SK-N-SH (cell line): ENCODE measurements at regions not wholly inside any gene's neighbourhood (a gene's known extent, or its start where the extent isn't known, plus 50 kb on each side); places are given as distances from the start of the nearest gene placed in this dataset.

Experiments used
- CTCF ChIA-PET: fragments of 300-600, 350-600 bp; formaldehyde crosslinking; extraction: SDS; loops from one replicate; lab custom pipeline; 2021; lab: Yijun Ruan, JAX
- POLR2A ChIA-PET: fragments of 350-600 bp; sonication (Branson Sonifier 250); formaldehyde crosslinking; extraction: SDS; loops from one replicate; lab custom pipeline; 2020; ENCODE audit warnings: antibody characterized with exemption, inconsistent platforms; lab: Yijun Ruan, JAX
- DNase-seq: peaks from one replicate; pipeline ENCODE4 v3.0.0; 2012
- H2AFZ ChIP-seq: fragments of 200-600 bp; sonication (generic); 2 replicates; pipeline ENCODE4 v1.8.1; 2016; ENCODE audit warnings: antibody characterized with exemption, mild to moderate bottlenecking, low read depth
- H3F3A ChIP-seq: fragments of 200-600 bp; sonication (generic); replicated peaks from 2 replicates; pipeline ENCODE3; 2016; ENCODE audit warnings: antibody characterized with exemption, mild to moderate bottlenecking; ENCODE audit not compliant: insufficient read depth
- H3K27ac ChIP-seq, 2 experiments: fragments of 200-500 bp in 1 of 2; fragments of 200-600 bp in 1 of 2; sonication (Bioruptor generic) in 1 of 2; sonication (generic), shearing (Covaris generic) in 1 of 2; 2 replicates each; pipeline versions ENCODE4 v1.5.1 to v1.6.1; 2014 to 2016; ENCODE audit warnings: low read depth in 2 of 2, inconsistent platforms in 1 of 2, low read length in 1 of 2, mild to moderate bottlenecking in 1 of 2, mixed read lengths in 1 of 2
- H3K27me3 ChIP-seq: fragments of 200-600 bp; sonication (generic), shearing (Covaris generic); 2 replicates; pipeline ENCODE4 v1.6.1; 2016; ENCODE audit warnings: mixed run types; ENCODE audit not compliant: insufficient read depth
- H3K36me3 ChIP-seq, 2 experiments: fragments of 200-500 bp in 1 of 2; fragments of 200-600 bp in 1 of 2; sonication (Bioruptor generic) in 1 of 2; sonication (generic) in 1 of 2; replicated peaks in 1 of 2; 2 replicates each; pipeline versions ENCODE3 to v1.5.1; 2014 to 2016; ENCODE audit warnings: low read length in 1 of 2, mild to moderate bottlenecking in 1 of 2; ENCODE audit not compliant: insufficient read depth in 2 of 2, control insufficient read depth in 1 of 2
- H3K4me1 ChIP-seq, 2 experiments: fragments of 200-500 bp in 1 of 2; fragments of 200-600 bp in 1 of 2; sonication (Bioruptor generic) in 1 of 2; sonication (generic), shearing (Covaris generic) in 1 of 2; 2 replicates each; pipeline versions ENCODE4 v1.5.1 to v1.6.1; 2014 to 2016; ENCODE audit warnings: low read depth in 1 of 2, low read length in 1 of 2, mixed run types in 1 of 2; ENCODE audit not compliant: insufficient read depth in 2 of 2, control insufficient read depth in 1 of 2
- H3K4me2 ChIP-seq: fragments of 200-600 bp; sonication (generic), shearing (Covaris generic); 2 replicates; pipeline ENCODE4 v1.6.1; 2017; ENCODE audit warnings: mixed run types
- H3K4me3 ChIP-seq, 2 experiments: fragments of 200-500 bp in 1 of 2; fragments of 200-600 bp in 1 of 2; sonication (Bioruptor generic) in 1 of 2; sonication (generic), shearing (Covaris generic) in 1 of 2; 2 replicates each; pipeline versions ENCODE4 v1.5.1 to v1.8.1; 2014 to 2016; ENCODE audit warnings: low read depth in 2 of 2, inconsistent platforms in 1 of 2, low read length in 1 of 2, mild to moderate bottlenecking in 1 of 2, mixed read lengths in 1 of 2, moderate library complexity in 1 of 2
- H3K79me2 ChIP-seq: fragments of 200-600 bp; sonication (generic); 2 replicates; pipeline ENCODE4 v1.8.1; 2017; ENCODE audit warnings: mild to moderate bottlenecking; ENCODE audit not compliant: insufficient read depth
- H3K9ac ChIP-seq: fragments of 200-600 bp; sonication (generic); 2 replicates; pipeline ENCODE4 v1.6.1; 2017; ENCODE audit warnings: mixed run types
- H3K9me2 ChIP-seq: fragments of 200-600 bp; sonication (generic); 2 replicates; pipeline ENCODE4 v1.6.1; 2017; ENCODE audit warnings: mixed run types
- H3K9me3 ChIP-seq: fragments of 200-600 bp; sonication (generic); 2 replicates; pipeline ENCODE4 v1.6.1; 2017; ENCODE audit warnings: mixed run types, mild to moderate bottlenecking, moderate library complexity
- H4K20me1 ChIP-seq: fragments of 200-600 bp; sonication (generic); 2 replicates; pipeline ENCODE4 v1.6.1; 2017; ENCODE audit warnings: mild to moderate bottlenecking, mixed run types; ENCODE audit not compliant: insufficient read depth
- ELF1 ChIP-seq: IDR thresholded peaks from 2 replicates; pipeline ENCODE4 v1.4.0; 2012
- FOXJ3 ChIP-seq: sonication (generic); formaldehyde crosslinking; IDR thresholded peaks from 2 replicates; pipeline ENCODE4 v1.5.1; 2020; ENCODE audit warnings: mild to moderate bottlenecking, missing genetic modification reagents
- GATA2 ChIP-seq: sonication (generic); formaldehyde crosslinking; IDR thresholded peaks from 2 replicates; pipeline ENCODE4 v1.5.0; 2020; ENCODE audit warnings: mild to moderate bottlenecking, missing genetic modification reagents
- JUND ChIP-seq: IDR thresholded peaks from 2 replicates; pipeline ENCODE4 v1.4.0; 2012
- MEF2A ChIP-seq: IDR thresholded peaks from 2 replicates; pipeline ENCODE4 v1.4.0; 2012; ENCODE audit warnings: low read depth, borderline replicate concordance
- MXI1 ChIP-seq: IDR thresholded peaks from 2 replicates; pipeline ENCODE4 v1.6.1; 2012; ENCODE audit warnings: mild to moderate bottlenecking, low read depth, low read length, improper control_type of control experiment
- POLR2AphosphoS5 ChIP-seq: IDR thresholded peaks from 2 replicates; pipeline ENCODE4 v1.6.1; 2012; ENCODE audit warnings: low read depth, low read length
- RCOR1 ChIP-seq: fragments of 150-350 bp; IDR thresholded peaks from 2 replicates; pipeline ENCODE4 v1.6.1; 2017; ENCODE audit warnings: antibody characterized with exemption, low read length
- RXRA ChIP-seq: IDR thresholded peaks from 2 replicates; pipeline ENCODE4 v1.4.0; 2012; ENCODE audit warnings: low read depth, mild to moderate bottlenecking, borderline replicate concordance
- SMC3 ChIP-seq: IDR thresholded peaks from 2 replicates; pipeline ENCODE4 v1.6.1; 2012; ENCODE audit warnings: low read depth, low read length, improper control_type of control experiment
- USF1 ChIP-seq: IDR thresholded peaks from 2 replicates; pipeline ENCODE4 v1.4.0; 2012; ENCODE audit warnings: low read depth, borderline replicate concordance
- WGBS: methylation state at CpG from one replicate; pipeline ENCODE4 v1.1.6; 2017; ENCODE audit warnings: low lambda C conversion rate; 5-methylcytosine and 5-hydroxymethylcytosine counted together
- TF ChIP-seq, protein P1 (sequence below): fragments of 150-350 bp; IDR thresholded peaks from 2 replicates; pipeline ENCODE4 v1.6.1; 2017; ENCODE audit warnings: antibody characterized with exemption, low read length, low read depth, borderline replicate concordance
- TF ChIP-seq, protein P2 (sequence below): IDR thresholded peaks from 2 replicates; pipeline ENCODE4 v1.4.0; 2012; ENCODE audit warnings: low read depth
- TF ChIP-seq, protein P3 (sequence below): IDR thresholded peaks from 2 replicates; pipeline ENCODE4; 2012
- TF ChIP-seq, protein P4 (sequence below): IDR thresholded peaks from 2 replicates; pipeline ENCODE4 v1.6.1; 2012; ENCODE audit warnings: mild to moderate bottlenecking, low read depth, low read length, moderate library complexity

GRCh38 chr11:23948851-23949250 lies 548.0 kb upstream of the LUZP2 start (continued):
- no peak for TF ChIP-seq RXRA
- TF ChIP-seq POLR2AphosphoS5, result no peak

GRCh38 chr11:23953951-23954710 lies 542.7 kb upstream of the LUZP2 start:
- Histone ChIP-seq H3K4me3 (no peak overlapping the region), H3K27ac (no peak overlapping the region), H3K9me3 (no peaks in the 10 kb centered on the region), H3K27me3 (no peaks in the 10 kb centered on the region), H4K20me1 (no peaks in the 10 kb centered on the region), H3K36me3 (no peaks in the 10 kb centered on the region), H3F3A (no peaks in the 10 kb centered on the region), H3K79me2 (no peaks in the 10 kb centered on the region), H3K4me2 (no peak overlapping the region), H3K9ac (no peak overlapping the region), H3K9me2 (no peaks in the 10 kb centered on the region), H3K4me1 (no peaks in the 10 kb centered on the region; a peak in 1 of 4 replicates), H2AFZ (no peak overlapping the region)
- 71% methylated on average over 2 of the region's 2 CpGs for WGBS
- CTCF ChIA-PET, result interaction anchor here (0.5 to 0.8 kb wide), 2 partner anchors 361 to 1089 kb away, joined by 3 read pairs; no protein-coding TSS in a partner anchor
- TF ChIP-seq MEF2A (no peak), GATA2 (no peak), USF1 (no peak)
- TF ChIP-seq, protein P1, sequence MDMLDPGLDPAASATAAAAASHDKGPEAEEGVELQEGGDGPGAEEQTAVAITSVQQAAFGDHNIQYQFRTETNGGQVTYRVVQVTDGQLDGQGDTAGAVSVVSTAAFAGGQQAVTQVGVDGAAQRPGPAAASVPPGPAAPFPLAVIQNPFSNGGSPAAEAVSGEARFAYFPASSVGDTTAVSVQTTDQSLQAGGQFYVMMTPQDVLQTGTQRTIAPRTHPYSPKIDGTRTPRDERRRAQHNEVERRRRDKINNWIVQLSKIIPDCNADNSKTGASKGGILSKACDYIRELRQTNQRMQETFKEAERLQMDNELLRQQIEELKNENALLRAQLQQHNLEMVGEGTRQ, result no peak
- no peak for DNase-seq
- POLR2A ChIA-PET, result no interaction called here

DNA sequence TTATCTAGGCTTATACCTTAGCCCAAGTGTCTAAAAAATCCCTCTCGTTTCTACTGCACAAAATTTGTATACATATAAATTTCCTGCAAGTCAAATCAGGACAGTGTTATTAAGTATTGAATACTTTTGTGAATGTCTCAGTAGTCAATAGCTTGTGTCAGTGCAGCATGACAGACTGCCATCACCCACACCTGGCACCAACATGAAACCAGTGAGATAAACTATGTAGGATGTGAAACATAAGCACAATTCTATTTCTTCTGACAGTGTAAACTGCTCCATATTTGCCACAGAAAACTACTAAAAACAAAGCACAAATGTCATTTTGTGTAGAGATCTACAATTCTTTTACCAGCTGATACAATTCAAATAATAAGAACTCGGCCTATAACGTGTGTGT lies 542.1 kb upstream of the LUZP2 start:
- Histone ChIP-seq H3K9ac (no peak overlapping the region), H3K4me2 (no peak overlapping the region), H3K4me3 (no peak overlapping the region), H2AFZ (no peak overlapping the region), H3K36me3 (no peaks in the 10 kb centered on the region), H3K9me2 (no peaks in the 10 kb centered on the region), H3F3A (no peaks in the 10 kb centered on the region), H3K4me1 (no peaks in the 10 kb centered on the region; a peak in 1 of 4 replicates), H3K27ac (no peak overlapping the region), H4K20me1 (no peaks in the 10 kb centered on the region), H3K27me3 (no peaks in the 10 kb centered on the region), H3K9me3 (no peaks in the 10 kb centered on the region), H3K79me2 (no peaks in the 10 kb centered on the region)
- DNase-seq, result no peak
- TF ChIP-seq, protein P2, sequence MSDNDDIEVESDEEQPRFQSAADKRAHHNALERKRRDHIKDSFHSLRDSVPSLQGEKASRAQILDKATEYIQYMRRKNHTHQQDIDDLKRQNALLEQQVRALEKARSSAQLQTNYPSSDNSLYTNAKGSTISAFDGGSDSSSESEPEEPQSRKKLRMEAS, result no peak
- TF ChIP-seq MXI1, result no peak
- TF ChIP-seq USF1, result no peak
- no peak for TF ChIP-seq RCOR1
- TF ChIP-seq, protein P3, sequence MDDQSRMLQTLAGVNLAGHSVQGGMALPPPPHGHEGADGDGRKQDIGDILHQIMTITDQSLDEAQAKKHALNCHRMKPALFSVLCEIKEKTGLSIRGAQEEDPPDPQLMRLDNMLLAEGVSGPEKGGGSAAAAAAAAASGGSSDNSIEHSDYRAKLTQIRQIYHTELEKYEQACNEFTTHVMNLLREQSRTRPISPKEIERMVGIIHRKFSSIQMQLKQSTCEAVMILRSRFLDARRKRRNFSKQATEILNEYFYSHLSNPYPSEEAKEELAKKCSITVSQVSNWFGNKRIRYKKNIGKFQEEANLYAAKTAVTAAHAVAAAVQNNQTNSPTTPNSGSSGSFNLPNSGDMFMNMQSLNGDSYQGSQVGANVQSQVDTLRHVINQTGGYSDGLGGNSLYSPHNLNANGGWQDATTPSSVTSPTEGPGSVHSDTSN, result no peak
- no peak for TF ChIP-seq FOXJ3
- no peak for TF ChIP-seq ELF1
- no peak for TF ChIP-seq POLR2AphosphoS5
- TF ChIP-seq, protein P1, result no peak
- TF ChIP-seq JUND, result no peak
- TF ChIP-seq, protein P4, sequence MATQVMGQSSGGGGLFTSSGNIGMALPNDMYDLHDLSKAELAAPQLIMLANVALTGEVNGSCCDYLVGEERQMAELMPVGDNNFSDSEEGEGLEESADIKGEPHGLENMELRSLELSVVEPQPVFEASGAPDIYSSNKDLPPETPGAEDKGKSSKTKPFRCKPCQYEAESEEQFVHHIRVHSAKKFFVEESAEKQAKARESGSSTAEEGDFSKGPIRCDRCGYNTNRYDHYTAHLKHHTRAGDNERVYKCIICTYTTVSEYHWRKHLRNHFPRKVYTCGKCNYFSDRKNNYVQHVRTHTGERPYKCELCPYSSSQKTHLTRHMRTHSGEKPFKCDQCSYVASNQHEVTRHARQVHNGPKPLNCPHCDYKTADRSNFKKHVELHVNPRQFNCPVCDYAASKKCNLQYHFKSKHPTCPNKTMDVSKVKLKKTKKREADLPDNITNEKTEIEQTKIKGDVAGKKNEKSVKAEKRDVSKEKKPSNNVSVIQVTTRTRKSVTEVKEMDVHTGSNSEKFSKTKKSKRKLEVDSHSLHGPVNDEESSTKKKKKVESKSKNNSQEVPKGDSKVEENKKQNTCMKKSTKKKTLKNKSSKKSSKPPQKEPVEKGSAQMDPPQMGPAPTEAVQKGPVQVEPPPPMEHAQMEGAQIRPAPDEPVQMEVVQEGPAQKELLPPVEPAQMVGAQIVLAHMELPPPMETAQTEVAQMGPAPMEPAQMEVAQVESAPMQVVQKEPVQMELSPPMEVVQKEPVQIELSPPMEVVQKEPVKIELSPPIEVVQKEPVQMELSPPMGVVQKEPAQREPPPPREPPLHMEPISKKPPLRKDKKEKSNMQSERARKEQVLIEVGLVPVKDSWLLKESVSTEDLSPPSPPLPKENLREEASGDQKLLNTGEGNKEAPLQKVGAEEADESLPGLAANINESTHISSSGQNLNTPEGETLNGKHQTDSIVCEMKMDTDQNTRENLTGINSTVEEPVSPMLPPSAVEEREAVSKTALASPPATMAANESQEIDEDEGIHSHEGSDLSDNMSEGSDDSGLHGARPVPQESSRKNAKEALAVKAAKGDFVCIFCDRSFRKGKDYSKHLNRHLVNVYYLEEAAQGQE, result no peak
- no peak for TF ChIP-seq SMC3
- ChIA-PET CTCF (interaction anchor here (0.5 to 0.8 kb wide), 2 partner anchors 361 to 1090 kb away, joined by 3 read pairs; no protein-coding TSS in a partner anchor), POLR2A (no interaction called here)
- 55% methylated on average over 3 of the region's 3 CpGs for WGBS
